SU-DHL-6 (cell line): ENCODE measurements at regions not wholly inside any gene's neighbourhood (a gene's known extent, or its start where the extent isn't known, plus 50 kb on each side); places are given as distances from the start of the nearest gene placed in this dataset.

Experiments used
- H2AFZ ChIP-seq: fragments of 200-600 bp; sonication (generic); 2 replicates; pipeline ENCODE4 v1.6.1; 2014; ENCODE audit warnings: low read depth, mild to moderate bottlenecking, moderate library complexity, mixed read lengths, antibody characterized with exemption, low read length; ENCODE audit not compliant: severe bottlenecking
- H3F3A ChIP-seq: fragments of 200-600 bp; shearing (Covaris generic); 2 replicates; pipeline ENCODE4 v1.6.0; 2016; ENCODE audit warnings: antibody characterized with exemption, mild to moderate bottlenecking; ENCODE audit not compliant: insufficient read depth
- H3K27ac ChIP-seq: fragments of 200-600 bp; sonication (generic); 2 replicates; pipeline ENCODE4 v1.5.1; 2016; ENCODE audit warnings: low read depth, mild to moderate bottlenecking, low read length, moderate library complexity, mixed read lengths
- H3K27me3 ChIP-seq: fragments of 200-600 bp; sonication (generic), shearing (Covaris generic); 2 replicates; pipeline ENCODE4 v1.6.0; 2014; ENCODE audit warnings: mild to moderate bottlenecking, low read length
- H3K36me3 ChIP-seq: fragments of 200-600 bp; sonication (generic); 2 replicates; pipeline ENCODE4 v1.6.1; 2014; ENCODE audit warnings: mild to moderate bottlenecking, low read length, mixed read lengths
- H3K4me2 ChIP-seq: fragments of 300-600, 200-600 bp; shearing (Covaris generic), sonication (generic); 2 replicates; pipeline ENCODE4 v1.6.0; 2014; ENCODE audit warnings: low read length, low read depth, mild to moderate bottlenecking; ENCODE audit not compliant: poor library complexity, severe bottlenecking
- H3K4me3 ChIP-seq: fragments of 200-600 bp; sonication (generic); 2 replicates; pipeline ENCODE4 v1.5.1; 2014; ENCODE audit warnings: antibody characterized with exemption, low read length, mild to moderate bottlenecking, mixed read lengths; ENCODE audit not compliant: insufficient read depth, poor library complexity, severe bottlenecking
- H3K79me2 ChIP-seq: fragments of 200-600 bp; sonication (generic); 2 replicates; pipeline ENCODE4 v1.6.1; 2014; ENCODE audit warnings: mild to moderate bottlenecking, low read length, moderate library complexity; ENCODE audit not compliant: insufficient read depth
- H3K9ac ChIP-seq: fragments of 200-600 bp; sonication (generic); 2 replicates; pipeline ENCODE4 v1.7.0; 2014; ENCODE audit warnings: mild to moderate bottlenecking, low read length
- H3K9me2 ChIP-seq: fragments of 200-600 bp; sonication (generic); replicated peaks from 2 replicates; pipeline ENCODE4 v1.6.1; 2014; ENCODE audit warnings: low read length; ENCODE audit not compliant: insufficient read depth
- H3K9me3 ChIP-seq: fragments of 200-600 bp; sonication (generic); 2 replicates; pipeline ENCODE4 v1.6.1; 2014; ENCODE audit warnings: low read length, mixed read lengths; ENCODE audit not compliant: insufficient read depth
- H4K20me1 ChIP-seq: fragments of 200-600 bp; sonication (generic); 2 replicates; pipeline ENCODE4 v1.6.1; 2014; ENCODE audit warnings: low read depth, mild to moderate bottlenecking, antibody characterized with exemption, low read length, moderate library complexity, mixed read lengths
- CTCF ChIP-seq: fragments of 200-600 bp; sonication (generic); IDR thresholded peaks from one replicate; pipeline ENCODE4 v1.5.1; 2017; ENCODE audit warnings: antibody characterized with exemption, mild to moderate bottlenecking, low read length, moderate library complexity; ENCODE audit not compliant: insufficient read depth, poor library complexity, severe bottlenecking
- EZH2phosphoT487 ChIP-seq: fragments of 200-600 bp; sonication (generic), shearing (Covaris generic); conservative IDR thresholded peaks from 2 replicates; pipeline ENCODE4 v1.6.1; 2018; ENCODE audit warnings: mild to moderate bottlenecking, antibody characterized with exemption, low read length, moderate library complexity, mixed read lengths

GRCh38 chr13:103878891-103879605 lies 812.8 kb upstream of the SLC10A2 start:
- Histone ChIP-seq H3K9me3 (no peaks in the 10 kb centered on the region), H3K27ac (no peak overlapping the region), H4K20me1 (no peaks in the 10 kb centered on the region), H3K4me3 (no peak overlapping the region), H3K9me2 (no peaks in the 10 kb centered on the region), H3F3A (no peaks in the 10 kb centered on the region), H2AFZ (no peak overlapping the region), H3K36me3 (no peaks in the 10 kb centered on the region), H3K9ac (no peak overlapping the region), H3K79me2 (no peaks in the 10 kb centered on the region), H3K4me2 (no peak overlapping the region), H3K27me3 (no peaks in the 10 kb centered on the region)
- TF ChIP-seq CTCF (no peak), EZH2phosphoT487 (no peak)

GRCh38 chr13:103876571-103876970 lies 810.4 kb upstream of the SLC10A2 start:
- H3K9me2 ChIP-seq = no peaks in the 10 kb centered on the region
- H3K27me3 ChIP-seq = no peaks in the 10 kb centered on the region
- TF ChIP-seq CTCF (no peak), EZH2phosphoT487 (no peak)
- H3K4me2 ChIP-seq = no peak overlapping the region
- H3K36me3 ChIP-seq = no peaks in the 10 kb centered on the region
- H3K9me3 ChIP-seq = no peaks in the 10 kb centered on the region
- H3F3A ChIP-seq = no peaks in the 10 kb centered on the region
- no peak overlapping the region for H3K9ac ChIP-seq
- H3K4me3 ChIP-seq = no peak overlapping the region
- H4K20me1 ChIP-seq = no peaks in the 10 kb centered on the region
- no peaks in the 10 kb centered on the region for H3K79me2 ChIP-seq
- no peak overlapping the region for H3K27ac ChIP-seq
- H2AFZ ChIP-seq = no peak overlapping the region

GRCh38 chr13:103873725-103874124 lies 807.5 kb upstream of the SLC10A2 start:
- no peaks in the 10 kb centered on the region for H3K9me2 ChIP-seq
- H2AFZ ChIP-seq = no peak overlapping the region
- no peak overlapping the region for H3K27ac ChIP-seq
- H3K9ac ChIP-seq = no peak overlapping the region
- H4K20me1 ChIP-seq = no peaks in the 10 kb centered on the region
- H3K79me2 ChIP-seq = no peaks in the 10 kb centered on the region
- TF ChIP-seq EZH2phosphoT487 = no peak
- no peak for TF ChIP-seq CTCF
- no peaks in the 10 kb centered on the region for H3F3A ChIP-seq
- no peak overlapping the region for H3K4me3 ChIP-seq
- H3K9me3 ChIP-seq = no peaks in the 10 kb centered on the region
- H3K36me3 ChIP-seq = no peaks in the 10 kb centered on the region
- H3K4me2 ChIP-seq = no peak overlapping the region
- no peaks in the 10 kb centered on the region for H3K27me3 ChIP-seq
